ENCODE measurements at regions not wholly inside any gene's neighbourhood (a gene's known extent, or its start where the extent isn't known, plus 50 kb on each side); places are given as distances from the start of the nearest gene placed in this dataset.

DNA sequence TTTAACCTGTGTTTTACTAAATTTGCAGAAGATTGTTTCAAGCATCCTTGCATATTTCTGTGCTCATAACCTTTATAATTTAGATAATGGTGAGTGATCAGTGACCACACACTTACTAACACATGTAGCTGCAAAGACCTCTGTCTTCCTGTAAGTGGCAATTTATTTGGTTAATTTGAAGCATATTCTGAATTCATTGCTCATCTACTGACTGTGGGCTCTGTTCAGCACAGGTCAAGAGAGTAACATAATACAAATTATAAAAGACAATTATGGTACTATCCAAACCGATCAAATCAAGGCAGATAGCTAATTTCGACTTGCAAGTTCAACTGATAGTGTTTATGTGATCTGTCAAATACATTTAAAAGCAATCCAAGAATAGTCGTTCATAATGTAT is 223.9 kb upstream of the FAM98A start:
- Histone ChIP-seq H3K9ac (ENCODE audit: low read length in 3 of 3) (no peak overlapping the region), H3K27ac (ENCODE audit: low read depth in 2 of 2, low read length in 2 of 2) (no peak overlapping the region), H3K9me3 (ENCODE audit: control insufficient read depth in 2 of 3, insufficient read depth in 1 of 3, low read length in 3 of 3) (no peaks in the 10 kb centered on the region), H3K4me3 (ENCODE audit: low read length in 3 of 3) (no peak overlapping the region), H3K4me1 (ENCODE audit: control insufficient read depth in 2 of 3, insufficient read depth in 2 of 3, low read depth in 1 of 3, low read length in 3 of 3) (no peaks in the 10 kb centered on the region), H3K36me3 (ENCODE audit: control insufficient read depth in 2 of 3, insufficient read depth in 3 of 3, low read length in 3 of 3) (no peaks in the 10 kb centered on the region), H3K27me3 (ENCODE audit: control insufficient read depth, insufficient read depth, low read length) (no peaks in the 10 kb centered on the region)
- TF ChIP-seq, protein P1, sequence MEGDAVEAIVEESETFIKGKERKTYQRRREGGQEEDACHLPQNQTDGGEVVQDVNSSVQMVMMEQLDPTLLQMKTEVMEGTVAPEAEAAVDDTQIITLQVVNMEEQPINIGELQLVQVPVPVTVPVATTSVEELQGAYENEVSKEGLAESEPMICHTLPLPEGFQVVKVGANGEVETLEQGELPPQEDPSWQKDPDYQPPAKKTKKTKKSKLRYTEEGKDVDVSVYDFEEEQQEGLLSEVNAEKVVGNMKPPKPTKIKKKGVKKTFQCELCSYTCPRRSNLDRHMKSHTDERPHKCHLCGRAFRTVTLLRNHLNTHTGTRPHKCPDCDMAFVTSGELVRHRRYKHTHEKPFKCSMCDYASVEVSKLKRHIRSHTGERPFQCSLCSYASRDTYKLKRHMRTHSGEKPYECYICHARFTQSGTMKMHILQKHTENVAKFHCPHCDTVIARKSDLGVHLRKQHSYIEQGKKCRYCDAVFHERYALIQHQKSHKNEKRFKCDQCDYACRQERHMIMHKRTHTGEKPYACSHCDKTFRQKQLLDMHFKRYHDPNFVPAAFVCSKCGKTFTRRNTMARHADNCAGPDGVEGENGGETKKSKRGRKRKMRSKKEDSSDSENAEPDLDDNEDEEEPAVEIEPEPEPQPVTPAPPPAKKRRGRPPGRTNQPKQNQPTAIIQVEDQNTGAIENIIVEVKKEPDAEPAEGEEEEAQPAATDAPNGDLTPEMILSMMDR (IDR thresholded peaks at IDR 0.05; ENCODE audit: borderline replicate concordance, extremely low read depth, insufficient read depth): no peak
- intact Hi-C loops (cut with DNase I): no loop called here
- DNase-seq (no peak), FAIRE-seq (no peak)

DNA sequence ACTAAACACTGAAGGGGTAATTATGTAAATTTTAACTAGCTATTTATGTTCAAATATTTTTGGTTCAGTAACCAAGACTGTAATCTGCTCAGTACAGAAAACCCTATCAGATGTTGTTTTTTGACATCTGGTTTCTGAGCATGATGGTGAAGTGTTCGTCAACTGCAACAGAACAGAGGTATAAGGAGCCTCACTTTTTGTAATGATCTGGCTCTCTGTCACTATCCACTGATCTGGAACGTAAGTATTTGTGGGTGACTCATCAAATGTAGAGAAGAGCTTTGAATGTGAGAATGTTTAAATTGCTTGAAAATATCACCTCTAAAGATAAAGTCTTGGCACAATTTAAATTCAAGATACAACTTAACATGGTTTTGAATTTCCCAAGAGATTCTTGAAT is 213.6 kb upstream of the FAM98A start:
- FAIRE-seq (no peak), DNase-seq (no peak)
- Histone ChIP-seq H3K9ac (ENCODE audit: low read length in 3 of 3) (no peak overlapping the region), H3K36me3 (ENCODE audit: control insufficient read depth in 2 of 3, insufficient read depth in 3 of 3, low read length in 3 of 3) (no peaks in the 10 kb centered on the region), H3K4me1 (ENCODE audit: control insufficient read depth in 2 of 3, insufficient read depth in 2 of 3, low read depth in 1 of 3, low read length in 3 of 3) (no peaks in the 10 kb centered on the region), H3K9me3 (ENCODE audit: control insufficient read depth in 2 of 3, insufficient read depth in 1 of 3, low read length in 3 of 3) (no peaks in the 10 kb centered on the region), H3K27me3 (ENCODE audit: control insufficient read depth, insufficient read depth, low read length) (no peaks in the 10 kb centered on the region), H3K4me3 (ENCODE audit: low read length in 3 of 3) (no peak overlapping the region), H3K27ac (ENCODE audit: low read depth in 2 of 2, low read length in 2 of 2) (no peak overlapping the region)
- intact Hi-C loops (cut with DNase I): no loop called here
- TF ChIP-seq, protein P1 (IDR thresholded peaks at IDR 0.05; ENCODE audit: borderline replicate concordance, extremely low read depth, insufficient read depth): no peak

- FAIRE-seq (no peak), DNase-seq (no peak)
- Histone ChIP-seq H3K27ac (ENCODE audit: low read depth in 2 of 2, low read length in 2 of 2) (no peak overlapping the region), H3K9me3 (ENCODE audit: control insufficient read depth in 2 of 3, insufficient read depth in 1 of 3, low read length in 3 of 3) (no peaks in the 10 kb centered on the region), H3K9ac (ENCODE audit: low read length in 3 of 3) (no peak overlapping the region), H3K27me3 (ENCODE audit: control insufficient read depth, insufficient read depth, low read length) (no peaks in the 10 kb centered on the region), H3K4me1 (ENCODE audit: control insufficient read depth in 2 of 3, insufficient read depth in 2 of 3, low read depth in 1 of 3, low read length in 3 of 3) (no peaks in the 10 kb centered on the region), H3K36me3 (ENCODE audit: control insufficient read depth in 2 of 3, insufficient read depth in 3 of 3, low read length in 3 of 3) (no peaks in the 10 kb centered on the region), H3K4me3 (ENCODE audit: low read length in 3 of 3) (no peak overlapping the region)
- TF ChIP-seq, protein P1 (IDR thresholded peaks at IDR 0.05; ENCODE audit: borderline replicate concordance, extremely low read depth, insufficient read depth): no peak
- intact Hi-C loops (cut with DNase I): no loop called here
These were observed 211.1 kb upstream of the FAM98A start for GRCh38 chr2:33810046-33810835.

All from kidney (tissue), 13 donors.